ENCODE measurements at regions not wholly inside any gene's neighbourhood (a gene's known extent, or its start where the extent isn't known, plus 50 kb on each side); places are given as distances from the start of the nearest gene placed in this dataset.
"Not testable (repeated sequence)": the region's sequence is repeated elsewhere in the genome, so short reads cannot be mapped to it uniquely, and the experiment has no call there.

DNA sequence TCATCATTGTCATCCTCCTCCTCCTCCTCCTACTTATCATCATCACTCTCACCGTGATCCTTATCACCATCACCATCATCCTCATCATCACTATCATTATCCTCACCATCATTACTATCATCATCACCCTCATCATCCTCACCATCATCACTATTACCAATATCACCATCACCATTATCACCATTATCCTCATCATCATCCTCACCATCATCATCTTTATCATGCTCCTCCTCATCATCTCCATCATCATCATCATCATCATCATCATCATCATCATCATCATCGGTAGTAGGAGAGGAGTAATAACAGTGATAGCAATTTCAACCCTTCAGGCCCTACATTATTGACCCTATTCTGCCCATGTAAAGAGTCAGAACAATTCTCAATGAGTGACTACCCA, 345.9 kb upstream of the ZNF32 start:
- H3K36me3 ChIP-seq (ENCODE audit: control insufficient read depth, insufficient read depth, low read length): no peaks in the 10 kb centered on the region
- H3K4me3 ChIP-seq (ENCODE audit: low read depth, low read length): no peak overlapping the region
- DNase-seq (ENCODE audit: low read depth): no peak
- TF ChIP-seq, protein P1, sequence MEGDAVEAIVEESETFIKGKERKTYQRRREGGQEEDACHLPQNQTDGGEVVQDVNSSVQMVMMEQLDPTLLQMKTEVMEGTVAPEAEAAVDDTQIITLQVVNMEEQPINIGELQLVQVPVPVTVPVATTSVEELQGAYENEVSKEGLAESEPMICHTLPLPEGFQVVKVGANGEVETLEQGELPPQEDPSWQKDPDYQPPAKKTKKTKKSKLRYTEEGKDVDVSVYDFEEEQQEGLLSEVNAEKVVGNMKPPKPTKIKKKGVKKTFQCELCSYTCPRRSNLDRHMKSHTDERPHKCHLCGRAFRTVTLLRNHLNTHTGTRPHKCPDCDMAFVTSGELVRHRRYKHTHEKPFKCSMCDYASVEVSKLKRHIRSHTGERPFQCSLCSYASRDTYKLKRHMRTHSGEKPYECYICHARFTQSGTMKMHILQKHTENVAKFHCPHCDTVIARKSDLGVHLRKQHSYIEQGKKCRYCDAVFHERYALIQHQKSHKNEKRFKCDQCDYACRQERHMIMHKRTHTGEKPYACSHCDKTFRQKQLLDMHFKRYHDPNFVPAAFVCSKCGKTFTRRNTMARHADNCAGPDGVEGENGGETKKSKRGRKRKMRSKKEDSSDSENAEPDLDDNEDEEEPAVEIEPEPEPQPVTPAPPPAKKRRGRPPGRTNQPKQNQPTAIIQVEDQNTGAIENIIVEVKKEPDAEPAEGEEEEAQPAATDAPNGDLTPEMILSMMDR (IDR thresholded peaks at IDR 0.05; ENCODE audit: insufficient read depth, low read depth, low read length): no peak
- ChIA-PET POLR2A (no interaction called here), CTCF (no interaction called here)
- no peaks in the 10 kb centered on the region for H3K27me3 ChIP-seq (ENCODE audit: control insufficient read depth, insufficient read depth, low read length)

DNA sequence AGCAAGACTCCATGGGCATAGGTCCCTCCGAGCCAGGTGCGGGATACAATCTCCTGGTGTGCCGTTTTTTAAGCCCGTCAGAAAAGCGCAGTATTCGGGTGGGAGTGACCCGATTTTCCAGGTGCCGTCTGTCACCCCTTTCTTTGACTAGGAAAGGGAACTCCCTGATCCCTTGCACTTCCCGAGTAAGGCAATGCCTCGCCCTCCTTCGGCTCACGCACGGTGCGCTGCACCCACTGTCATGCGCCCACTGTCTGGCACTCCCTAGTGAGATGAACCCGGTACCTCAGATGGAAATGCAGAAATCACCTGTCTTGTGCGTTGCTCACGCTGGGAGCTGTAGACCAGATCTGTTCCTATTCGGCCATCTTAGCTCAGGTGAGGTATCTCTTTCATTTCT, 344.1 kb upstream of the ZNF32 start:
- CTCF ChIA-PET; H3K36me3 ChIP-seq (ENCODE audit: control insufficient read depth, insufficient read depth, low read length); H3K4me3 ChIP-seq (ENCODE audit: low read depth, low read length); DNase-seq (ENCODE audit: low read depth); POLR2A ChIA-PET; H3K27me3 ChIP-seq (ENCODE audit: control insufficient read depth, insufficient read depth, low read length): not testable (repeated sequence)

DNA sequence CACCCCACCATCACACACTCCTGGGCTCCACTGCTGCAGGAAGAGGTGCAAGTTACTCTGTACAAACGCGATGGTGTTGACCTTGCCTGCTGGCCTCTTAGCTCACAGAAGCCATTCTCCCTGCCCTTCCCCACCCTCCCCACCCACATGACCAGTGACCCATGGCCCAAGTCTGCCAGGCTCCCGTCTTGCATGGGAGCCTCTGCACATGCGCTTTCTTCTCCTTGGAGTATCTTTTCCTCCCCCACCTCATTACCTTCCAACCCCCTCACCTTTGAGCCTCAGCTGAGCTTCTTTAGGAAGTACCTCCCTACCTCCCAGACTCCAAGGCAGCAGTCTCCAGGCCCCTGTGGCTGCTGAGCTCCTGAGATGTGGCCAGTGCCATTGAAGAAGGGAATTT, 337.7 kb upstream of the ZNF32 start:
- Histone ChIP-seq H3K36me3 (ENCODE audit: control insufficient read depth, insufficient read depth, low read length) (no peaks in the 10 kb centered on the region), H3K27me3 (ENCODE audit: control insufficient read depth, insufficient read depth, low read length) (no peaks in the 10 kb centered on the region), H3K4me3 (ENCODE audit: low read depth, low read length) (no peak overlapping the region)
- TF ChIP-seq, protein P1 (IDR thresholded peaks at IDR 0.05; ENCODE audit: insufficient read depth, low read depth, low read length): no peak
- POLR2A ChIA-PET: no interaction called here
- CTCF ChIA-PET: interaction anchor here (2.2 kb wide), 1 partner anchor 8 kb away, joined by 5 read pairs; no protein-coding TSS in a partner anchor
- DNase-seq (ENCODE audit: low read depth): no peak

DNA sequence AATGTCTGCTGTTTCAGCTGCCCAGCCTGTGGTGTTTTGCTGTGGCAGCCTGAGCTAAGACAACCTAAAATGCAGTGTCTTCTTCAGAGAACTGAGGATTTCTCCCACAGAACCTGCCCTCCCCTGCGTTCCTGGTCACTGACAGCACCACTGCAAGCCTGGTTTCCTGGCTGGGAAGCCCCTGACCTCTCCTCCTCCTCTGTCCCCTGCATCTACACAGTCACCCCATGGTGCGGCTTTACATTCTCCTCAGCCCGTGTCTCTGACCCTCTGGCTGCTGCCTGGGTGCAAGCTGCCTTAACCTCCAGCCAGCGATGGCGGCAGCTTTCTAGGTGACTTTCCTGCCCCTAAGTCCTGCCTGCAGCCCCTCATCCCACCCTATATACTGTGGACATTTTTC, 337.3 kb upstream of the ZNF32 start:
- POLR2A ChIA-PET: no interaction called here
- CTCF ChIA-PET: no interaction called here
- H3K27me3 ChIP-seq (ENCODE audit: control insufficient read depth, insufficient read depth, low read length): no peaks in the 10 kb centered on the region
- H3K4me3 ChIP-seq (ENCODE audit: low read depth, low read length): no peak overlapping the region
- DNase-seq (ENCODE audit: low read depth): no peak
- TF ChIP-seq, protein P1 (IDR thresholded peaks at IDR 0.05; ENCODE audit: insufficient read depth, low read depth, low read length): no peak
- no peaks in the 10 kb centered on the region for H3K36me3 ChIP-seq (ENCODE audit: control insufficient read depth, insufficient read depth, low read length)

DNA sequence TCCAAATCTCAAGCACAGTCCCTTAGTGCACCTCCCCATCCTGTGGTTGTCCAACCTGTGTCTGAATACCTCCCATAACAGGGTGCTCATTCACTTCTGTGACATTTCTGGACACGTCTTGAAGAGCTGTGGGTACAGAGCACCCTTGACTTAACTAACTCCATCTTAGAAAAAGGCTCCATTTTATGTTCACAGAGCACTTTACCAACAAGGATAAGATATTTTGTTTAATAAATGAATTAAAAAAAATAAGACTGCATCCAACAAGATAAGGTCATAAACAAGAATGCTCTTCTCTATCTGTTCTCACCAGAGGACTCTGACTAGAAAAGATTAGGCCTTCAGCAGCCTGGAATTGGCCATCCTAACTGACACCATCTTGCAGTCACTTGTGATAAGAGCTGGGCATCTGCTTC, 335.2 kb upstream of the ZNF32 start:
- ChIA-PET POLR2A (no interaction called here), CTCF (interaction anchor here (0.9 kb wide), 1 partner anchor 17 kb away, joined by 3 read pairs; no protein-coding TSS in a partner anchor)
- TF ChIP-seq, protein P1 (IDR thresholded peaks at IDR 0.05; ENCODE audit: insufficient read depth, low read depth, low read length): no peak

DNA sequence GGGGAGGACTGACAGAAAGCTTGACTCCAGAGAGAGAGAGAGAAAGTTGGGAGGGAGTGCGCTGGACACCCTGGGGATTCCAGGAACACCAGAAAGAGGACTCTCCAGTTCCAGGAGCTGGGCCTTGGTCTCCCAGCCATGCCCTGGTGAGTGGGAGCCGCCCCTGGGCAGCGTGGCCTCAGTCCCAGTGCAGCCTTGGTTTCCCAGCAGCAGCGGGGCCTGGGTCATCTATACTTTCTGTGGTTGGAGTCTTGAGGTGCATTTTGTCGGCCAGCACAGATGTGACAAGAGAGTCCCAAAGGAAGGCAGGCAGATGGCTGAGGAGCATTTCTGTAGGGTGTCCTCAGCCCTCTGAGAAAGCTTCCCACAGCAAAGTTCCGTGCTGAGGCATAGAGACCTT, 334.7 kb upstream of the ZNF32 start:
- CTCF ChIA-PET: no interaction called here
- Histone ChIP-seq H3K4me3 (ENCODE audit: low read depth, low read length) (no peak overlapping the region), H3K36me3 (ENCODE audit: control insufficient read depth, insufficient read depth, low read length) (no peaks in the 10 kb centered on the region), H3K27me3 (ENCODE audit: control insufficient read depth, insufficient read depth, low read length) (no peaks in the 10 kb centered on the region)
- TF ChIP-seq, protein P1 (IDR thresholded peaks at IDR 0.05; ENCODE audit: insufficient read depth, low read depth, low read length): no peak
- no peak for DNase-seq (ENCODE audit: low read depth)
- POLR2A ChIA-PET: no interaction called here

More for the DNA sequence above, 335.2 kb upstream of the ZNF32 start:
- no peak for DNase-seq (ENCODE audit: low read depth)
- no peak overlapping the region for H3K4me3 ChIP-seq (ENCODE audit: low read depth, low read length)
- no peaks in the 10 kb centered on the region for H3K36me3 ChIP-seq (ENCODE audit: control insufficient read depth, insufficient read depth, low read length)
- H3K27me3 ChIP-seq (ENCODE audit: control insufficient read depth, insufficient read depth, low read length): no peaks in the 10 kb centered on the region
